Spleen (tissue), 11 donors: ENCODE measurements at regions not wholly inside any gene's neighbourhood (a gene's known extent, or its start where the extent isn't known, plus 50 kb on each side); places are given as distances from the start of the nearest gene placed in this dataset.
A peak's percentile ranks its signal among the peaks of the same experiment; 100 is the strongest.

Source experiments
- DNase-seq: peaks from one replicate; pipeline ENCODE4 v3.0.0-alpha.2; 2020
- H3K27ac ChIP-seq, 8 donors: fragments of 200-600 bp; sonication (generic) in 7 of 8; 1 replicate in 4 of 8; 2 replicates in 4 of 8; pipeline versions ENCODE4 v1.5.0 to v1.8.0; 2016 to 2021; ENCODE audit warnings: inconsistent platforms in 4 of 8, mild to moderate bottlenecking in 4 of 8, moderate library complexity in 1 of 8
- H3K27me3 ChIP-seq, 7 donors: fragments of 200-600 bp; sonication (generic) in 6 of 7; replicated peaks in 1 of 7; 1 replicate in 4 of 7; 2 replicates in 3 of 7; pipeline versions ENCODE4 v1.5.0 to v1.8.0; 2016 to 2021; ENCODE audit warnings: inconsistent platforms in 3 of 7, mild to moderate bottlenecking in 1 of 7
- H3K36me3 ChIP-seq, 6 donors: fragments of 200-600 bp; sonication (generic) in 5 of 6; 1 replicate in 4 of 6; 2 replicates in 2 of 6; pipeline versions ENCODE4 v1.5.0 to v1.8.0; 2016 to 2021; ENCODE audit warnings: inconsistent platforms in 2 of 6
- H3K4me1 ChIP-seq, 6 donors: fragments of 200-600 bp; sonication (generic) in 5 of 6; 1 replicate in 3 of 6; 2 replicates in 3 of 6; pipeline versions ENCODE4 v1.5.0 to v1.8.0; 2016 to 2021; ENCODE audit warnings: inconsistent platforms in 3 of 6
- H3K4me3 ChIP-seq, 8 donors: fragments of 200-600 bp; sonication (generic) in 7 of 8; 1 replicate in 4 of 8; 2 replicates in 4 of 8; pipeline versions ENCODE4 v1.5.0 to v1.8.0; 2016 to 2021; ENCODE audit warnings: inconsistent platforms in 4 of 8, mild to moderate bottlenecking in 4 of 8, moderate library complexity in 2 of 8
- H3K9me3 ChIP-seq, 8 donors: fragments of 200-600 bp; sonication (generic) in 7 of 8; 1 replicate in 4 of 8; 2 replicates in 4 of 8; pipeline versions ENCODE4 v1.5.0 to v1.8.0; 2016 to 2021; ENCODE audit warnings: inconsistent platforms in 4 of 8
- POLR2A ChIP-seq, 3 donors: fragments of 450-650 bp; IDR thresholded peaks; one replicate each; pipeline ENCODE4 v1.5.1; 2017; ENCODE audit warnings: antibody characterized with exemption in 3 of 3, mild to moderate bottlenecking in 1 of 3
- POLR2AphosphoS5 ChIP-seq, 3 donors: sonication (generic); formaldehyde crosslinking; IDR thresholded peaks; one replicate each; pipeline ENCODE4 v1.5.1; 2017; ENCODE audit warnings: antibody characterized with exemption in 3 of 3
- WGBS, 5 donors: extraction: QIAGEN DNeasy Blood & Tissue Kit in 3 of 5; methylation state at CpG; one replicate each; pipeline versions ENCODE4 v1.1.5 to v1.1.7; 2013 to 2018; 5-methylcytosine and 5-hydroxymethylcytosine counted together
- intact Hi-C: fragments of 100-400 bp; cut with DNase I; formaldehyde crosslinking; loops from one replicate; pipeline ENCODE4 v1.15.0; 2023; ENCODE audit warnings: low total_unique reads
- TF ChIP-seq, protein P1 (sequence below), 11 experiments: fragments of 200-600 bp in 7 of 11; fragments of 450-650 bp in 4 of 11; sonication (generic) in 4 of 11; IDR thresholded peaks in 8 of 11; conservative IDR thresholded peaks in 3 of 11; 1 replicate in 7 of 11; 2 replicates in 4 of 11; pipeline versions ENCODE4 v1.4.0 to v1.8.0; 2016 to 2021; ENCODE audit warnings: antibody characterized with exemption in 11 of 11, inconsistent platforms in 4 of 11, mild to moderate bottlenecking in 1 of 11
- donor health status: healthy with polysubstance abuse.
- donor health status: DM: no; HTN: no; CAD: no; lungs with moderate emphysema.
- donor health status: DM: no; HTN: no; CAD: no.
- donor health status: Bipolar disorder and iron deficiency.
- donor health status: healthy.
- donor health status: DM: no; HTN: no; CAD: no.
- donor health status: DM: yes; HTN: yes; CAD: no.

DNA sequence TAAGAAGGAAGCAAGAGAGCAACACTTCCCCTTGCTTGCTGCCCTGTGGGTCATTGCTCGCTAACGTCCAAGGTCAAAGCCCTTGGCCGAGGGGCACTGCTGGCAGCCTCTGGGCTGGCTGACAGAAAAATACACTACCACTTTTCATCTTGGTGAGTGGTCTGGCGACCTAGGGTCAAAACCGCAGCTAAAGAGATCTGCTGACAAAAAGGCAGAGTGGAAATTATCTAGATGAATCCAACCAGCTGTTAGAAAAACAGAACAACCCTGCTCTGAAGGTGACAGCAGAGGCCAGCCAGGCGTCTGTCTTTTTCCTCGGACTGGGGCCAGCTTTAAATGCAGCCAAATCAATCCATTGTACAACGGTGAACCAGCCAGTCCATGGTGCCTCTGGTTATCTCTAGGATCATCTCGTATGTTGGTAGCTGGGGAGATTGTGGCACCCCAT lies 92.6 kb downstream of the CD8B2 start:
- no peak overlapping the region for H3K27ac ChIP-seq

DNA sequence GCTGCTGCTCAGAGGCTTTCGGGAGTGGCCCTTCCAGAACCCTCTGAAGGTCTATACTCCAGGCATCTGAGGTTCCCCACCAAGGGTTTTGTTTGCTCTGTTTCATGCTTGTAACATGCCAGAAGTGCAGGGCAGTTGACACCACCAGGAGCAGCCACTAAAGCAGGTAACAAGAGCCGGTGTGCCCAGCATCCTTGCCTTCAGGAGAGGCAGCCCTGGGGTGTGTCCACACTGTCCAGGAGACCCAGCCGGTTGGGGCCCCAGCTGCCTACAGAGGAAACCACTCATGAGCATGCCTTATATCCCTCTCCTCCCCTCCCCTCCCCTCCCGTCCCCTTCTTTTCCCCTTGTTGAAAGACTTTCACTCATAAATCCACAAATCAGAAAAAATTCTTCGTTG lies 93.1 kb downstream of the CD8B2 start:
- H3K9me3 ChIP-seq, result peaks cover 0 to 9% (median 0%) of the 10 kb centered on the region in 8 donors
- intact Hi-C loops, result loop anchor here (10.0 kb wide), 1 partner anchor 475 kb away; no protein-coding TSS in a partner anchor
- DNase-seq, result no peak
- peaks cover 0 to 64% (median 25%) of the 10 kb centered on the region in 7 donors for H3K27me3 ChIP-seq
- H3K4me3 ChIP-seq, result no peak overlapping the region
- WGBS, 5 donors, result 59 to 79% (median 68%) methylated on average over 4 to 5 of the region's 5 CpGs
- TF ChIP-seq POLR2AphosphoS5 (IDR thresholded peaks at IDR 0.05), result no peak
- TF ChIP-seq, protein P1, sequence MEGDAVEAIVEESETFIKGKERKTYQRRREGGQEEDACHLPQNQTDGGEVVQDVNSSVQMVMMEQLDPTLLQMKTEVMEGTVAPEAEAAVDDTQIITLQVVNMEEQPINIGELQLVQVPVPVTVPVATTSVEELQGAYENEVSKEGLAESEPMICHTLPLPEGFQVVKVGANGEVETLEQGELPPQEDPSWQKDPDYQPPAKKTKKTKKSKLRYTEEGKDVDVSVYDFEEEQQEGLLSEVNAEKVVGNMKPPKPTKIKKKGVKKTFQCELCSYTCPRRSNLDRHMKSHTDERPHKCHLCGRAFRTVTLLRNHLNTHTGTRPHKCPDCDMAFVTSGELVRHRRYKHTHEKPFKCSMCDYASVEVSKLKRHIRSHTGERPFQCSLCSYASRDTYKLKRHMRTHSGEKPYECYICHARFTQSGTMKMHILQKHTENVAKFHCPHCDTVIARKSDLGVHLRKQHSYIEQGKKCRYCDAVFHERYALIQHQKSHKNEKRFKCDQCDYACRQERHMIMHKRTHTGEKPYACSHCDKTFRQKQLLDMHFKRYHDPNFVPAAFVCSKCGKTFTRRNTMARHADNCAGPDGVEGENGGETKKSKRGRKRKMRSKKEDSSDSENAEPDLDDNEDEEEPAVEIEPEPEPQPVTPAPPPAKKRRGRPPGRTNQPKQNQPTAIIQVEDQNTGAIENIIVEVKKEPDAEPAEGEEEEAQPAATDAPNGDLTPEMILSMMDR (IDR thresholded peaks at IDR 0.05 in 8 of 11, conservative IDR thresholded peaks at IDR 0.05 in 3 of 11), result no peak
- no peak for TF ChIP-seq POLR2A (IDR thresholded peaks at IDR 0.05)
- H3K27ac ChIP-seq, result no peak overlapping the region
- H3K36me3 ChIP-seq, result no peaks in the 10 kb centered on the region
- H3K4me1 ChIP-seq, result peaks cover 8 to 45% (median 26%) of the 10 kb centered on the region in 6 donors

More for the DNA sequence above, 92.6 kb downstream of the CD8B2 start:
- Histone ChIP-seq H3K4me3 (no peak overlapping the region), H3K36me3 (no peaks in the 10 kb centered on the region), H3K4me1 (peaks cover 8 to 45% (median 26%) of the 10 kb centered on the region in 6 donors), H3K27me3 (peaks cover 0 to 64% (median 25%) of the 10 kb centered on the region in 7 donors), H3K9me3 (peaks cover 0 to 4% (median 0%) of the 10 kb centered on the region in 8 donors)
- 25 to 52% (median 32%) methylated on average over 9 of the region's 9 CpGs for WGBS, 5 donors
- peak in 2 of 3 donors; percentile 45 to 73 for TF ChIP-seq POLR2AphosphoS5 (IDR thresholded peaks at IDR 0.05)
- TF ChIP-seq, protein P1 (IDR thresholded peaks at IDR 0.05 in 8 of 11, conservative IDR thresholded peaks at IDR 0.05 in 3 of 11), result no peak
- no peak for DNase-seq
- intact Hi-C loops, result loop anchor here (10.0 kb wide), 1 partner anchor 475 kb away; no protein-coding TSS in a partner anchor

DNA sequence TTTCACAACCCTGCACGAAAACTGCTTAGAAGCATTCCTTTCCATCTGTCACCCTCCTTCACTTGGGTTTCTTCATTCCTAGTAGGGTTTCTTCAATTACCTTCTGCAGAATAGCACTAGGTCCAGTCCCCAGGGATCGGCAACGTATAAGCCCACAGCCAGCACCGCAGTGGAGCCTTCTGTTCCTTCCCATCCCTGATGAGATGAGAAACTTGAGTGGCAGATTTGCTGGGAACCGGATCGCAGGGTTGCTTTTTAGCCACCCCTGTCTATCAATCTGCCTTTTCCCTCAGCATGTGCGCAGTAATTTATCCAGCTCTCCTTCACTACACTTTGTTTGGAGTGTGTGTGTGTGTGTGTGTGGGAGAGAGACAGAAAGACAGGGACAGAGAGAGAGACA lies 94.2 kb downstream of the CD8B2 start:
- intact Hi-C loops, result loop anchor here (10.0 kb wide), 1 partner anchor 477 kb away; no protein-coding TSS in a partner anchor

DNA sequence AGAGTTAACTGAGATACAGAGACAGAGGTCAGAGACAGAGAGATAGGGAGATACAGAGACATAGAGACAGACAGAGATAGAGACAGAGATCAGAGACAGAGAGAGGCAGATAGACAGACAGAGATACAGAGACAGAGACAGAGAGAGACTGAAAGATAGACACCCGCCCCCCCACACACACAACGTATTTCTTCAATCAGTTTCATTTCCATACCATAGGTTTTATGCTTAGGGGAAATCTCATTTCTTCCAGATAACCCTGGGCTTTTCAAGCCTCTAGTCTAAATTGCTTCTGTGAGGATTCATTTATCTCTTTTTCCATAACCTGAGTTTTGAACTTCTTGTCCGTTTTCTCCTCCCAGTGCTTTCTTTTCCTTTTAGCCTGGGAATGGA lies 94.6 kb downstream of the CD8B2 start:
- no peak for DNase-seq
- no peaks in the 10 kb centered on the region for H3K36me3 ChIP-seq
- WGBS, 5 donors, result 22 to 26% (median 24%) methylated on average over 3 of the region's 3 CpGs
- TF ChIP-seq POLR2A (IDR thresholded peaks at IDR 0.05), result no peak
- TF ChIP-seq, protein P1 (IDR thresholded peaks at IDR 0.05 in 8 of 11, conservative IDR thresholded peaks at IDR 0.05 in 3 of 11), result no peak
- peaks cover 0 to 64% (median 25%) of the 10 kb centered on the region in 7 donors for H3K27me3 ChIP-seq
- H3K4me3 ChIP-seq, result peak overlapping the region in 7 of 8 donors; percentile 13 to 65 (median 24)
- peak overlapping the region in 2 of 8 donors; percentile 38 to 47 for H3K27ac ChIP-seq
- peaks cover 8 to 45% (median 26%) of the 10 kb centered on the region in 6 donors for H3K4me1 ChIP-seq
- H3K9me3 ChIP-seq, result peaks cover 0 to 9% (median 0%) of the 10 kb centered on the region in 8 donors
- intact Hi-C loops, result loop anchor here (10.0 kb wide), 1 partner anchor 477 kb away; no protein-coding TSS in a partner anchor

More for the DNA sequence above, 94.2 kb downstream of the CD8B2 start:
- H3K27me3 ChIP-seq, result peaks cover 0 to 64% (median 25%) of the 10 kb centered on the region in 7 donors
- peaks cover 0 to 9% (median 0%) of the 10 kb centered on the region in 8 donors for H3K9me3 ChIP-seq
- DNase-seq, result no peak
- H3K36me3 ChIP-seq, result no peaks in the 10 kb centered on the region
- TF ChIP-seq POLR2AphosphoS5 (IDR thresholded peaks at IDR 0.05), result no peak
- TF ChIP-seq, protein P1 (IDR thresholded peaks at IDR 0.05 in 8 of 11, conservative IDR thresholded peaks at IDR 0.05 in 3 of 11), result no peak
- TF ChIP-seq POLR2A (IDR thresholded peaks at IDR 0.05), result no peak
- WGBS, 5 donors, result 74 to 87% (median 83%) methylated on average over 7 of the region's 7 CpGs
- no peak overlapping the region for H3K4me3 ChIP-seq
- peak overlapping the region in 1 of 8 donors; percentile 47 for H3K27ac ChIP-seq
- H3K4me1 ChIP-seq, result peaks cover 8 to 45% (median 26%) of the 10 kb centered on the region in 6 donors
